Smooth muscle cell (in vitro differentiated cells): ENCODE measurements at regions not wholly inside any gene's neighbourhood (a gene's known extent, or its start where the extent isn't known, plus 50 kb on each side); places are given as distances from the start of the nearest gene placed in this dataset.

Experiments used
- DNase-seq: peaks from one replicate; lab custom pipeline; 2025; ENCODE audit not compliant: unreplicated experiment; lab: John Stamatoyannopoulos, UW
- H2AFZ ChIP-seq: fragments of 200-600 bp; sonication (generic); 2 replicates; pipeline ENCODE4 v1.6.0; 2016; ENCODE audit warnings: antibody characterized with exemption, low read depth, mild to moderate bottlenecking
- H3F3A ChIP-seq: fragments of 200-600 bp; sonication (generic); 2 replicates; pipeline ENCODE4 v1.6.0; 2017; ENCODE audit warnings: antibody characterized with exemption, low read depth
- H3K27ac ChIP-seq: fragments of 200-600 bp; sonication (generic); 2 replicates; pipeline ENCODE4 v1.5.1; 2016; ENCODE audit warnings: low read depth, mild to moderate bottlenecking
- H3K27me3 ChIP-seq: fragments of 200-600 bp; sonication (generic); 2 replicates; pipeline ENCODE4 v1.6.1; 2016; ENCODE audit warnings: low read depth, mild to moderate bottlenecking
- H3K36me3 ChIP-seq: fragments of 200-600 bp; sonication (generic); 2 replicates; pipeline ENCODE4 v1.5.1; 2016; ENCODE audit warnings: low read depth
- H3K4me1 ChIP-seq: fragments of 200-600 bp; sonication (generic); 2 replicates; pipeline ENCODE4 v1.5.1; 2016; ENCODE audit warnings: low read depth
- H3K4me2 ChIP-seq: fragments of 200-600 bp; sonication (generic); 2 replicates; pipeline ENCODE4 v1.6.0; 2016; ENCODE audit warnings: mild to moderate bottlenecking
- H3K4me3 ChIP-seq: fragments of 200-600 bp; sonication (generic); 2 replicates; pipeline ENCODE4 v1.5.1; 2016; ENCODE audit warnings: mild to moderate bottlenecking
- H3K79me2 ChIP-seq: fragments of 200-600 bp; sonication (generic); 2 replicates; pipeline ENCODE4 v1.6.0; 2016; ENCODE audit warnings: low read depth, mild to moderate bottlenecking
- H3K9ac ChIP-seq: fragments of 200-600 bp; sonication (generic); 2 replicates; pipeline ENCODE4 v1.6.0; 2016; ENCODE audit warnings: low read depth
- H3K9me3 ChIP-seq: fragments of 200-600 bp; sonication (generic); replicated peaks from 2 replicates; pipeline ENCODE4 v1.5.1; 2016; ENCODE audit warnings: low read depth
- H4K20me1 ChIP-seq: fragments of 200-600 bp; sonication (generic); 2 replicates; pipeline ENCODE4 v1.6.0; 2016; ENCODE audit warnings: low read depth
- WGBS: methylation state at CpG from one replicate; pipeline ENCODE4 v1.1.7; 2016; ENCODE audit warnings: low lambda C conversion rate; 5-methylcytosine and 5-hydroxymethylcytosine counted together
- TF ChIP-seq, protein P1 (sequence below): fragments of 200-600 bp; sonication (generic); IDR thresholded peaks from 2 replicates; pipeline ENCODE4 v1.5.1; 2017; ENCODE audit warnings: borderline replicate concordance, mild to moderate bottlenecking, antibody characterized with exemption; ENCODE audit not compliant: insufficient read depth, poor library complexity, severe bottlenecking

DNA sequence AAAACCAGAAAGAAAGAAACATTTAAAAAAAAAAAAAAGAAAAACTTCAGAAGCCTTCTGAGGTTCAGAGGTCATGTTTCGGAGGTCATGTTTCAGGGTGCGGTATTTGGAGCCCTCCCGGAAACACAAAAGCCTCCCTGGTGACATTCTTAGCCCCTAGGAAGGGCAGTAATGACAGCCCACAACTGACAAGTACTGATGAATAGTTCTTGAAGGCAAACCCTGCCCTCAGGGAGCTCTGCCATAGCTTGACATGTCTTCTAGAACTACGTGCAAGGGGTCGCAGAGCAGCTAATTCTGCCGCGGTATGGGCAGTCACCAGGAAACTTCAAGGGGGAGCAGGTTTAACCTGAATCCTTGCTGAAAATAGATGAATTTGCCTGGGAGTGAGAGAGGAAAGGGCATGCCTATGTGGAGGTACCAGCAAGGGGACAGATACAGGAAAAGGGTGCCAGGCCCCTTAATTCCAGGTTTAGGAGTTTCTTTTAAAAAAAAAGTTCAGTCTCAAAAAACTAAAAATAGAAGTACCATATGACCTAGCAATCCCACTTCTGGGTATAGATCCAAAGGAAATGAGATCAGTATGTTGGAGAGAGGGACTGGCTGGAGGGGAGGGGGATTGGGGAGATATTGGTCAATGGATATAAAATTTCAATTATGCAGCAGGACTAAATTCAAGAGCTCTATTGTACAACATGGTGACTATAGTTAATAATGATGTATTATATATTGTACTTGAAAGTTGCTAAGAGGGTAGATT is 98.4 kb downstream of the C9orf152 start:
- TF ChIP-seq, protein P1, sequence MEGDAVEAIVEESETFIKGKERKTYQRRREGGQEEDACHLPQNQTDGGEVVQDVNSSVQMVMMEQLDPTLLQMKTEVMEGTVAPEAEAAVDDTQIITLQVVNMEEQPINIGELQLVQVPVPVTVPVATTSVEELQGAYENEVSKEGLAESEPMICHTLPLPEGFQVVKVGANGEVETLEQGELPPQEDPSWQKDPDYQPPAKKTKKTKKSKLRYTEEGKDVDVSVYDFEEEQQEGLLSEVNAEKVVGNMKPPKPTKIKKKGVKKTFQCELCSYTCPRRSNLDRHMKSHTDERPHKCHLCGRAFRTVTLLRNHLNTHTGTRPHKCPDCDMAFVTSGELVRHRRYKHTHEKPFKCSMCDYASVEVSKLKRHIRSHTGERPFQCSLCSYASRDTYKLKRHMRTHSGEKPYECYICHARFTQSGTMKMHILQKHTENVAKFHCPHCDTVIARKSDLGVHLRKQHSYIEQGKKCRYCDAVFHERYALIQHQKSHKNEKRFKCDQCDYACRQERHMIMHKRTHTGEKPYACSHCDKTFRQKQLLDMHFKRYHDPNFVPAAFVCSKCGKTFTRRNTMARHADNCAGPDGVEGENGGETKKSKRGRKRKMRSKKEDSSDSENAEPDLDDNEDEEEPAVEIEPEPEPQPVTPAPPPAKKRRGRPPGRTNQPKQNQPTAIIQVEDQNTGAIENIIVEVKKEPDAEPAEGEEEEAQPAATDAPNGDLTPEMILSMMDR, result no peak
- 75% methylated on average over 7 of the region's 7 CpGs for WGBS
- Histone ChIP-seq H3K4me3 (no peak overlapping the region), H3K4me1 (peaks cover 27% of the 10 kb centered on the region), H3F3A (peaks cover 17% of the 10 kb centered on the region), H3K27me3 (no peaks in the 10 kb centered on the region), H2AFZ (no peak overlapping the region), H4K20me1 (peaks cover 31% of the 10 kb centered on the region), H3K27ac (no peak overlapping the region), H3K9ac (no peak overlapping the region), H3K4me2 (no peak overlapping the region), H3K9me3 (no peaks in the 10 kb centered on the region), H3K36me3 (no peaks in the 10 kb centered on the region), H3K79me2 (peaks cover 35% of the 10 kb centered on the region)
- no peak for DNase-seq

DNA sequence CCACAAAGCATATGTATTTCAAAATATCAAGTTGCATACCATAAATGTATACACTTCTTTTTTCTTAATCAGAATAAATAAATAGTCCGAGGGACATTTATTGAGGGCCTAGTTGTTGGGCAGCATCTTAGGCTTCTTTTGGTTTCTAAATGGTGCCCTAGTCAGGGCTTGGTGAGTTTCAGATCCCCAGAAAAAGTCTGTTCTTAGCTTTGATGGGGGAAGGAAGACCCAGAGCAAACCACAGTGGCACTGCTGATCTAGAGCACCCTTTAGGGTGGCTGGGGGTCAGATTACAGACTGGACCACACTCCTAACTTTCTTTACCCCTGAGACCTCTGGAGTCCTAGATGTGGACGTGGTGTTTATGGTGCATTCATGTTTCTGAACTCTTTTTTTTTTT is 97.8 kb downstream of the C9orf152 start:
- 93% methylated on average over 2 of the region's 2 CpGs for WGBS
- Histone ChIP-seq H3K27ac (no peak overlapping the region), H4K20me1 (peaks cover 26% of the 10 kb centered on the region)

DNA sequence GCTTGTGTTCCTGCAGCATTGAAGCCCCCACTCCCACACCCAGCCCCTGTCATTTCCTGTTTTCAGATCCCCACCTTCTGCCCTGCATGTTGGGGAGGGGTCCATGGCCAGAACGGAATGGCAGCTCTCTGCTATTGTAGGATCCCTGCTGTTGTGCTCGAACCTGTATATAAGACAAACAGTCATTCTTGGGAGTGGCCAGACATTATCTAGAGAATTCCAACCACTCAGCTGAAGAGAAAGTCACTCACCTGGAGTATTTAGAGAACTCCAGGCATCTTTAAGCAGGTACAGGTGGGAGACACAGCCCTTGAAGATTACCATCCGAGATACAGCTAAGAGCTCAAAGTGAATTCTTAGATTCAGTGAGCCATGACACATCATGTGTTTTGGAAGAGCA is 96.1 kb downstream of the C9orf152 start:
- no peak overlapping the region for H3K4me2 ChIP-seq
- H3K27ac ChIP-seq, result no peak overlapping the region
- H3K4me3 ChIP-seq, result no peak overlapping the region
- peaks cover 13% of the 10 kb centered on the region for H3F3A ChIP-seq
- TF ChIP-seq, protein P1, result no peak
- no peaks in the 10 kb centered on the region for H3K27me3 ChIP-seq
- peaks cover 9% of the 10 kb centered on the region for H4K20me1 ChIP-seq
- peaks cover 4% of the 10 kb centered on the region for H3K4me1 ChIP-seq
- no peak overlapping the region for H2AFZ ChIP-seq
- H3K9me3 ChIP-seq, result no peaks in the 10 kb centered on the region
- no peaks in the 10 kb centered on the region for H3K36me3 ChIP-seq
- no peak overlapping the region for H3K9ac ChIP-seq
- WGBS, result 68% methylated on average over 3 of the region's 3 CpGs
- peaks cover 19% of the 10 kb centered on the region for H3K79me2 ChIP-seq
- no peak for DNase-seq

More for the DNA sequence above, 97.8 kb downstream of the C9orf152 start:
- Histone ChIP-seq H3K36me3 (no peaks in the 10 kb centered on the region), H3K4me2 (no peak overlapping the region), H2AFZ (no peak overlapping the region), H3K27me3 (no peaks in the 10 kb centered on the region), H3K4me3 (no peak overlapping the region), H3F3A (peaks cover 12% of the 10 kb centered on the region), H3K9me3 (no peaks in the 10 kb centered on the region), H3K9ac (no peak overlapping the region), H3K4me1 (peaks cover 21% of the 10 kb centered on the region), H3K79me2 (peaks cover 35% of the 10 kb centered on the region)
- TF ChIP-seq, protein P1, result no peak
- DNase-seq, result no peak

DNA sequence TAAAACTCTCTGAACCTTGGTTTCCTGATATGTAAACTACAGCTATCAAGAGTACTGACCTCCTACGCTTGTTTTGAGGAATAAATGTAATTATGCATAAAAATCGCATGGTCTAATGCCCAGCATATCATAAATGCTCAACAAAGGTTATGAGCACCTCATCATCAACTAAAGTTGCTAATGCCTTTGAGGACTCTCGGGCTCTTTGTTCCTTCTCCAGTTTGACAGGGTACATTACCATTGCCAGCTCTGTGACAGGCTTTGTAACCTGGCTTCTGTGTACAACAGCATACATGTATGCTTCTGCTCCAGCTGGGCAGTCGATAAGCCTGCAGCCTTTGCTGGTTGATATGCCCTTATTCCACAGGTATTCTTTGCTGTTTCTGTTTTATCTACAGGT is 95.2 kb downstream of the C9orf152 start:
- TF ChIP-seq, protein P1, result no peak
- peaks cover 8% of the 10 kb centered on the region for H4K20me1 ChIP-seq
- no peak for DNase-seq
- peaks cover 16% of the 10 kb centered on the region for H3K79me2 ChIP-seq
- H2AFZ ChIP-seq, result no peak overlapping the region
- H3F3A ChIP-seq, result peaks cover 13% of the 10 kb centered on the region
- no peak overlapping the region for H3K4me3 ChIP-seq
- 96% methylated on average over 4 of the region's 4 CpGs for WGBS
- H3K27me3 ChIP-seq, result no peaks in the 10 kb centered on the region
- no peaks in the 10 kb centered on the region for H3K36me3 ChIP-seq
- no peak overlapping the region for H3K9ac ChIP-seq
- H3K9me3 ChIP-seq, result no peaks in the 10 kb centered on the region
- H3K4me1 ChIP-seq, result no peaks in the 10 kb centered on the region
- H3K4me2 ChIP-seq, result no peak overlapping the region
- no peak overlapping the region for H3K27ac ChIP-seq
